Stomach smooth muscle (tissue), 2 donors: ENCODE measurements at regions not wholly inside any gene's neighbourhood (a gene's known extent, or its start where the extent isn't known, plus 50 kb on each side); places are given as distances from the start of the nearest gene placed in this dataset.

Experiments
- H3K27ac ChIP-seq: one replicate; pipeline ENCODE4 v1.7.0; 2013; ENCODE audit warnings: mild to moderate bottlenecking, low read length, inconsistent platforms
- H3K27me3 ChIP-seq, 2 donors: one replicate each; pipeline ENCODE4 v1.7.0; 2013; ENCODE audit warnings: low read length in 2 of 2; ENCODE audit not compliant: insufficient read depth in 2 of 2, control insufficient read depth in 1 of 2
- H3K36me3 ChIP-seq, 2 donors: one replicate each; pipeline ENCODE4 v1.7.0; 2013; ENCODE audit warnings: low read length in 2 of 2; ENCODE audit not compliant: control insufficient read depth in 2 of 2, insufficient read depth in 2 of 2
- H3K4me1 ChIP-seq: one replicate; pipeline ENCODE4 v1.7.0; 2013; ENCODE audit warnings: low read length; ENCODE audit not compliant: control insufficient read depth, insufficient read depth
- H3K4me3 ChIP-seq, 2 donors: one replicate each; pipeline ENCODE4 v1.7.0; 2013; ENCODE audit warnings: low read length in 2 of 2
- H3K9ac ChIP-seq, 2 donors: one replicate each; pipeline ENCODE4 v1.7.0; 2013; ENCODE audit warnings: low read length in 2 of 2, mild to moderate bottlenecking in 1 of 2
- H3K9me3 ChIP-seq, 2 donors: one replicate each; pipeline ENCODE4 v1.7.0; 2013; ENCODE audit warnings: low read length in 2 of 2; ENCODE audit not compliant: control insufficient read depth in 2 of 2
- donor health status: healthy.
- donor health status: Pancreatic carcinoma.

DNA sequence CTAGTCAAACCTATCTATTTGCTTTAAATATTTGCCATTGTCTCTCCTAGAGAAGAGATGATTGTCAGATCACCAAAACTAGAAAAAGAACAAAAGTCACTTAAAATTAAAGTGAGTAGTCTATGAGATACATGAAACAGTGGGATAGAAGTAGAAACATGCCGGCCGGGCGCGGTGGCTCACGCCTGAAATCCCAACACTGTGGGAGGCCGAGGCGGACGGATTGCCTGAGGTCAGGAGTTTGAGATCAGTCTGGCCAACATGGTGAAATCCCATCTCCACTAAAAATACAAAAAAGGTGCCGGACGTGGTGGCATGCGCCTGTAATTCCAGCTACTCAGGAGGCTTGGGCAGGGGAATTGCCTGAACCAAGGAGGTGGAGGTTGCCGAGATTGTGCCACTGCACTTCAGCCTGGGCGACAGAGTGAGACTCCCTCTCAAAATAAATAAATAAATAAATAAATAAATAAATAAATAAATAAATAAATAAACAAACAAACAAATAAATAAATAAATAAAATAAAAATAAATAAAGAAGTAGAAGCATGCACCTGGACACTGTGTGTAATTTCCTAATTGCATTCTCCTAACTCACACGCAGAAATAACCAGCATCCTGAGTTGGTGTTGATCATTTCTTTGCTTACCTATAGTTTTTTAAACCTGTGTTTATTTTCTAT lies 299.5 kb downstream of the PDHA2 start:
- Histone ChIP-seq H3K4me3 (no peak overlapping the region), H3K9me3 (no peaks in the 10 kb centered on the region), H3K36me3 (no peaks in the 10 kb centered on the region), H3K4me1 (no peaks in the 10 kb centered on the region), H3K27ac (no peak overlapping the region), H3K27me3 (no peaks in the 10 kb centered on the region), H3K9ac (no peak overlapping the region)

- H3K9me3 ChIP-seq = no peaks in the 10 kb centered on the region
- no peaks in the 10 kb centered on the region for H3K4me1 ChIP-seq
- no peaks in the 10 kb centered on the region for H3K27me3 ChIP-seq
- no peak overlapping the region for H3K9ac ChIP-seq
- no peaks in the 10 kb centered on the region for H3K36me3 ChIP-seq
- H3K4me3 ChIP-seq = no peak overlapping the region
- H3K27ac ChIP-seq = no peak overlapping the region
Measured at GRCh38 chr4:96145601-96146000, 305.7 kb downstream of the PDHA2 start.

DNA sequence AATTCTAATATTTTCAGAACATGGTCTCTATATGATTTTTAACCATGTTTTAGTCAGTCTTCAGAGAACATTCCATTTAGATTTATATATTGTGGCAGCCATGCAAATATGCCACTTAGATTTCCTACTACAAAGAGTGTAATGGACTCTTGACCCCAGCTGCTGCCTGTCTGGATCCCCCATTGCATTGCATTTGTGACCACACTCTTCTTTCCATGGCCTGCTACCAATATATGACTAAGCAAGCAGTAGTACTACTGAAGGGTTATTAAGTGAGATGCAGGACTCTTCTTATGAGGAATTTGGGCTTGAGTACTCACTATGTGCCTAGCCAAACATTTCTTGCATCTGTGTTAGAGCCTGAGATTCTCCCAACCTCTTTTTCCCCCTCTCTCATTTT lies 306.8 kb downstream of the PDHA2 start:
- Histone ChIP-seq H3K27ac (no peak overlapping the region), H3K9me3 (no peaks in the 10 kb centered on the region), H3K4me3 (no peak overlapping the region), H3K36me3 (no peaks in the 10 kb centered on the region), H3K4me1 (no peaks in the 10 kb centered on the region), H3K9ac (no peak overlapping the region), H3K27me3 (no peaks in the 10 kb centered on the region)

GRCh38 chr4:96149894-96150293 lies 310.0 kb downstream of the PDHA2 start:
- H3K27ac ChIP-seq = no peak overlapping the region
- no peaks in the 10 kb centered on the region for H3K9me3 ChIP-seq
- H3K4me3 ChIP-seq = no peak overlapping the region
- H3K27me3 ChIP-seq = no peaks in the 10 kb centered on the region
- no peaks in the 10 kb centered on the region for H3K4me1 ChIP-seq
- H3K36me3 ChIP-seq = no peaks in the 10 kb centered on the region
- H3K9ac ChIP-seq = no peak overlapping the region

- Histone ChIP-seq H3K9me3 (no peaks in the 10 kb centered on the region), H3K4me1 (no peaks in the 10 kb centered on the region), H3K4me3 (no peak overlapping the region), H3K9ac (no peak overlapping the region), H3K27me3 (no peaks in the 10 kb centered on the region), H3K36me3 (no peaks in the 10 kb centered on the region), H3K27ac (no peak overlapping the region)
Measured at GRCh38 chr4:96150466-96150865, 310.6 kb downstream of the PDHA2 start.

DNA sequence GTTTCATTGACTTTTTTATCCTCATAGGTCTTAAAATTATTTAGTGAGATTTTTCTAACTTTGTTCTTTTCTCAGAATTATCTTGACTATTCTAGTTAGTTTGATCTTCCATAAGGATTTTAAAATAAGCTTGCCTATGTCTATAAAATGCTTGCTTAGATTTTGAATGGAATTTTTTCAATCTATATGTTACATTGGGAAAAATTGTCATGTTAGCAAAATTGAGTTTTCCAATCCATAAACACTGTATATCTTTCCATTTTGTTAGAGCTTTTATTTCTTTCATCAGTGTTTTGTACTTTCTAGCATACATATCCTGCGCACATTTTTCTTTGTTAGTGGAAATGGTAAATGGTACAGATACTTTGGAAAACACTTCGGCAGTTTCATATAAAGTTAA lies 312.9 kb downstream of the PDHA2 start:
- Histone ChIP-seq H3K27ac (no peak overlapping the region), H3K9me3 (no peaks in the 10 kb centered on the region), H3K4me1 (no peaks in the 10 kb centered on the region), H3K27me3 (no peaks in the 10 kb centered on the region), H3K9ac (no peak overlapping the region), H3K4me3 (no peak overlapping the region), H3K36me3 (no peaks in the 10 kb centered on the region)

DNA sequence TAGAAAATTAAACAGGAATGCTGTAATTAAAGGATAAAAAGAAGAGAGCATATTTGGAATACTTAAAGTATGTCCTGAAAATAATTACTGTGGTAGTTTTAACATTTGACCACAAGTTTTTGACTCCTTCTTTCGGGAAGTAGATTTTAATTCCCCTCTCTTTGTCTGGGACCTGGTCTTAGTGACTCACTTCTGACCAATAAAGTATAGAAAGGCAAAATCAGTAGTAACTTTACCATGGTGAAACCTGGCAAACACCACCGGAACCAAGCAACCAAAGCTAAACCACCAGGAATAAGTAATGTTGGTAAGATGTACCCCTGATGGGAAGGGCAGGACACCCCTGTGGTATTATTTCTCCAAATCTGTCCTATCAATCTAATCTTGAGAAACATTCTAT lies 314.8 kb downstream of the PDHA2 start:
- H3K4me3 ChIP-seq = no peak overlapping the region
- no peaks in the 10 kb centered on the region for H3K4me1 ChIP-seq
- no peaks in the 10 kb centered on the region for H3K36me3 ChIP-seq
- no peaks in the 10 kb centered on the region for H3K27me3 ChIP-seq
- no peak overlapping the region for H3K9ac ChIP-seq
- no peak overlapping the region for H3K27ac ChIP-seq
- H3K9me3 ChIP-seq = no peaks in the 10 kb centered on the region

- H3K4me3 ChIP-seq = no peak overlapping the region
- no peaks in the 10 kb centered on the region for H3K36me3 ChIP-seq
- no peaks in the 10 kb centered on the region for H3K27me3 ChIP-seq
- H3K9me3 ChIP-seq = no peaks in the 10 kb centered on the region
- no peak overlapping the region for H3K9ac ChIP-seq
- no peaks in the 10 kb centered on the region for H3K4me1 ChIP-seq
- H3K27ac ChIP-seq = no peak overlapping the region
Measured at GRCh38 chr4:96162636-96163035, 322.7 kb downstream of the PDHA2 start.

DNA sequence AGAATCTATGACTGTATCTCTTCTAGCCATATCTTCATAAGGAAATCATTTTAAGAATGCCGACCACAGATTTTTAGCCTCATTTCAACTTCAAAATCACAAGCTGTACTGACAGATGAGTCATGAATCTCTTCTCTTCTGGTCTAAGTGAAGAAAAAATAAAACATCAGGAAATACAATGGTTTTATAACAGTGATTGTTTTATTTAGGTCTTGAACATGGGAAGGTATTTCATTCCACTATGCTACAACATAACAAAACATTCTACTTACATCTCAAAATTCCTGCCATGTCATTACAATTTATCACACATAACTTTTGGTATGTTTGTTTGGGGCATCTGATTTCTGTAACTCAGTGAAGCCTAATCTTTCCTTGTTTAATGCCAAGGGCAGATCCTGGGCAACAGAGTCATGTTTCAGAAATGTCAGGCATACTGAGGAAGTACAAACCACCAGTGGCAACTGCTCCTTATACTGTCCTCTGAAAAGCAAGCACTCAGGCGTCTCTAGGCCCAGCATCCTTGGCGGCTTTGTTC lies 325.0 kb downstream of the PDHA2 start:
- no peak overlapping the region for H3K27ac ChIP-seq
- no peaks in the 10 kb centered on the region for H3K4me1 ChIP-seq
- H3K4me3 ChIP-seq = no peak overlapping the region
- H3K9ac ChIP-seq = no peak overlapping the region
- H3K36me3 ChIP-seq = no peaks in the 10 kb centered on the region
- no peaks in the 10 kb centered on the region for H3K27me3 ChIP-seq
- H3K9me3 ChIP-seq = no peaks in the 10 kb centered on the region

DNA sequence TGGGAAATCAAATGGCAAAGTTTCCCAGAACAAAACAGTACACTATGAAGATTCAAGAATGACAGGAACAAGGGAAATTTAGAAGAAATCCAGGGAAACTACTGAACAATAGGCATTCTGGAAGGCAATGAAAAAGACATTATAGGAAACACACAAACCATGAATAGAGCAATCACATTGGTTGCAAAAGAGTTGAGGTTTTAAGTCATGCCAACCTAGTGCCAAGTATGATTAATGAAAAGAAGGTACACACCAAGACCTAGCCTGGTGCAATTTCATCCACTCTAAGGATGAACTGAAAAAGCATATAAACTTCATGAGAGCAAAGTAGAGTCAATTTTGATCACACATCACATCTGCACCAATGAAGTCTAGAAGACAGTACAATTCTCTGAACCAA lies 326.9 kb downstream of the PDHA2 start:
- Histone ChIP-seq H3K27ac (no peak overlapping the region), H3K9me3 (no peaks in the 10 kb centered on the region), H3K9ac (no peak overlapping the region), H3K4me1 (no peaks in the 10 kb centered on the region), H3K36me3 (no peaks in the 10 kb centered on the region), H3K4me3 (no peak overlapping the region), H3K27me3 (no peaks in the 10 kb centered on the region)

GRCh38 chr4:96170198-96170597 lies 330.3 kb downstream of the PDHA2 start:
- no peak overlapping the region for H3K4me3 ChIP-seq
- H3K27me3 ChIP-seq = no peaks in the 10 kb centered on the region
- no peaks in the 10 kb centered on the region for H3K4me1 ChIP-seq
- H3K27ac ChIP-seq = no peak overlapping the region
- H3K9me3 ChIP-seq = no peaks in the 10 kb centered on the region
- no peaks in the 10 kb centered on the region for H3K36me3 ChIP-seq
- H3K9ac ChIP-seq = no peak overlapping the region
